GM18526 (cell line): ENCODE measurements at regions not wholly inside any gene's neighbourhood (a gene's known extent, or its start where the extent isn't known, plus 50 kb on each side); places are given as distances from the start of the nearest gene placed in this dataset.

Experiments used
- POLR2A ChIP-seq: IDR thresholded peaks from 3 replicates; pipeline ENCODE4 v1.6.1; 2011; ENCODE audit not compliant: insufficient read length; ENCODE audit errors: extremely low read depth

DNA sequence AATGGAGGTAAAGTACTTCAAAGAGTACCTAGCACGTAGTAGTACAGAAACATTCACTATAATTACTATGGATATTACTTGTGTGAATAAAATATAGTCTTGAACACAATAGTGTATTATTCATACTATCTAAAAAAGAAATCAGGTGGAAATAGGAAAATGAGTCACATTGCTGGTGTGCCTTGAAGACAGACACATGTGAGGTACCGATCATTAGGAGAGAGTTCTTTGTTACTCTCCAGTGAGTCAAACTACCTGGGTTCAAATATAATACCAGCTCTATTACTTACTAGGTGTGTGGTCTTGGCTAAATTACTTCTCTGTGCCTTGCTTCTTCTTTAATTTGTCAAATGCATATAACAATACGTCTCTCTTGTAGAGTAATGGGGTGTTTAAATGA, 50.8 kb upstream of the BEND6 start:
- TF ChIP-seq POLR2A: no peak

DNA sequence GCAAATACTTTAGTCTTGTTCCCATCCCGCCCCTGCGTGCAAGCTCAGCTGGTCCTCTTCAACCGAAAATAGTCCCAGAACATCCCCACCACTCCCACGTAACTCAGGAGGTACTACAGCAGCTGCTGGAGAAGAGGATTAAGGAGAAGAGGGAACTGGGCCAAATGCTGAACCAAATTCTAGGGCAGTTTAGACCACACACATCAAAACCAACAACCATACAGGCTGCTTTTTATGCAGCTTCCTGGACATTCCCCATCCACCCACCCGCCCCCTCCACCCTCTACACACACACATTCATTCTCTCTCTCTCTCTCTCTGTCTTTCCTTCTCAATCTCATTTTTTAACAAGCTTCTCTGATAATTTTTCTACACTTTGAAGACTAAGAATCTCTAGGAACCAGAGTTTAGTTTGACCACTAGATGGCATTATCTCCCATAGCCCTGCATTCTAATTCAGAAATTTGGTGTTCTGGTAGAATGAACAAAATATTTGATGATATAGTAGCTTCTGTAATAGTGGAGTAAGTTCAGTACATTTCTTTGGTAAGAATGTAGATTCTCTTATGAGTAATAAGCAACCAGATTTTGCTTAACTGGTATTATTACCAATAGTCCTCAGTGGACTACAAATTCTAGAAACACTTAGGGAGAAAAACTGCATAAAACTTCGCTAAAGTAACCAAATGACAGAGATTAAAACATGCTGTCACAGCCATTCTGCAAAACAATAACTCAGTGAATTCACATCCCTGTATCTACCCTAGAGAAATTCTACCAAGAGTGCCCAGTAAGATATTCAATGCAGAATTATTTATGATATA, 52.1 kb upstream of the BEND6 start:
- no peak for TF ChIP-seq POLR2A

DNA sequence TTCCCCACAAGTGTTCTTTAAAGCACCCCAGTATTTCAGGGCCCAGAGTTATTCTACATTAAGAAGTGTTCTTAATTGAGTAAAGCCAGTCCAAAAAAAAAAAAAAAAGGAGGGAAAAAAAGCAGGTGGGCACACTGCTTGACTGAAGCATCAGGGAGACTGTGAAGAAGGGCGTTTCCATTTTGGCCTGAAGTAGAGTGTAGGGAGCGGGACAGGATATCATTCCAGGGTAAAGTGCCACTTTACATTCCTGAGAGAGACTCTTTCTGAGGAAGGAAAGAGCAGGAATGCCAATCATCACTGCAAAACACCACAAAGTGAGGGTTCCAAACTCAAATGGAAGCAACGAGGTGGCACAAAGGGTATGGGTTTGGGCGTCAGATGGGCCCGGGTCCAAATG, 54.1 kb upstream of the BEND6 start:
- no peak for TF ChIP-seq POLR2A

DNA sequence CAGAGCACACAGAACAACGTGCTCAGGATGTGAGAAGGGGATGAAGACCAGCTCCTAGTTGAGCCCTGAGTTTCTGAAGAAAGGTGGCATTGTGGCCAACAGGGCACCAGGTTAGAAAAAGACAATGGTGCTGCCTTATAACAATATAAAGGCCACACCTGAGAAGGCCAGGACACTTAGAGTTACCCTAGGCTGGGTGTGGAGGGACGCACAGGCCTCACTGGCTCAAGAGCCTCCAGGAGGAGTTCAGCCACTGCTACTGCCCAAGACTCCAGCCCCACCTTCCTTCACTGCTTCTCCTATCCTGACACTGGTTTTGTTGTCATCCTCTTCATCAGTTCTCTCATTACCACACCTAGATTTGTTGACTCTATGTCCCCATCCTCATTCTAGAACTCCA, 55.2 kb upstream of the BEND6 start:
- no peak for TF ChIP-seq POLR2A

DNA sequence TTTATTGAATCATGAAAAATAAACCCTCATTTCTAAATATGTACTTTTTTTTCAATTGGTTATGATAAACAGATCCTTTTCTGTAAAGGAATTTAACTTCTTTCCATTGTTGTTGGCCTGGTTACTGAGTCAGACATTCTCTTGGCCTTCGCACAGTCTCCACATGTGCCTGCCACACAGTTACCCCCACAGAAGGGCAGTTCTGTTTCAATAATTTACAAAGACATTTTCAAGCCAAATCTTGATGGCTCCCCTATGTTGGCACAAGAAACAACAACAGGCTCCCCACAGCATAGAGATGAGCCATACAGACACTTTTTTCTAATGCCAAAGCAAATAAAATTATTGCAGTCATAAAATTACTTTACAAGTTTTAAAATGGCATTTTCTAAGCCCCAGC, 55.6 kb upstream of the BEND6 start:
- no peak for TF ChIP-seq POLR2A

DNA sequence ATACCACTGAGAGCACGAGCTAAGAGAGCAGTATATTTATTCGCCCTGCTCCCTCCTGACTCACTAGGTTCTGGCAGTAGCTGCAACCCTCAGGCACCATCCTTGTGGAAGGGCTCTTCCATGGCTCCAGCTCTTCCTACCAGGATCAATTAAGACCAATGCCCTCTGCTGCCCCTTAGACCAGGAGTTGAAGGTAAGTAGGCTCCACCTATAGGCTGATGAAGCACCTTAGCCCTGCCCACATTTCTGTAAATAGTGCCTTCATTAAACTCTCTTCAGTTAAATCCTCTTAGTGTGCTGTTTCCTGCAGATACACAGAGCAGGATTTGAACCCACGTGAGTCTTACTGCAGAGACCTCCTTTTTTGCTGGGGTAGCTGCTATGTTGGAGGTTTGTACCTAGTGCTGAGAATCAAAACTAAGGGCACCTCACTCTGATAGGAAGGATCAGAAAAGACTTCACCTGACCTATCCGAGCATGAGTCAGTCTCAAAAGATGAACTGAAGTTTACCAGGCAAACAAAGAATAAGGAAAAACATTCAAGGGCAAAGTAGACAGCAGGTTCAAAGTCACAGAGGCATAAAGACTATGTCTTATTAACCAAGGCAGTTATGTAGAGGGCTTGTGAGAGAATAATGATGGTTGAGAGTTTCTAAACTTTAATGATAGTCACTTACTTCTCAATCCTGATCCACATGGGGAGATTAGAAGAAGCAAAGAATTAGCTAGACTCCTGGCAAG, 56.9 kb upstream of the BEND6 start:
- TF ChIP-seq POLR2A: no peak

DNA sequence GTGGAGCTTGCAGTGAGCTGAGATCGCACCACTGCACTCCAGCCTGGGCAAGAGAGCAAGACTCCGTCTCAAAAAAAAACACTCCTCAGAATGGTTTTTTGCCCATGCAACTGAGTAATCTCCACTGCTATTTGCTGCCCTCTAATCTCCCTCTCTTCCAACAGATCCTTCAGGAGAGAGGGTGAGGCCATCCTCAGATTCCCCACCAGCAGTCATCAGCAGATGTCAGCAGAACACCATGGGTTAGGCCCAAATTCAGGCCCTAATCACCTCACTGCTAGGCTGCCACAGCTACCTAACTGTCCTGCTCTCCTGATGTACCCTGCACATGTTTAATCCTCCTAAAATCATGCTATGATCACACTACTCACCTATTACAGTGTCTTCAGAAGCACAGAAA, 63.2 kb upstream of the BEND6 start:
- no peak for TF ChIP-seq POLR2A

DNA sequence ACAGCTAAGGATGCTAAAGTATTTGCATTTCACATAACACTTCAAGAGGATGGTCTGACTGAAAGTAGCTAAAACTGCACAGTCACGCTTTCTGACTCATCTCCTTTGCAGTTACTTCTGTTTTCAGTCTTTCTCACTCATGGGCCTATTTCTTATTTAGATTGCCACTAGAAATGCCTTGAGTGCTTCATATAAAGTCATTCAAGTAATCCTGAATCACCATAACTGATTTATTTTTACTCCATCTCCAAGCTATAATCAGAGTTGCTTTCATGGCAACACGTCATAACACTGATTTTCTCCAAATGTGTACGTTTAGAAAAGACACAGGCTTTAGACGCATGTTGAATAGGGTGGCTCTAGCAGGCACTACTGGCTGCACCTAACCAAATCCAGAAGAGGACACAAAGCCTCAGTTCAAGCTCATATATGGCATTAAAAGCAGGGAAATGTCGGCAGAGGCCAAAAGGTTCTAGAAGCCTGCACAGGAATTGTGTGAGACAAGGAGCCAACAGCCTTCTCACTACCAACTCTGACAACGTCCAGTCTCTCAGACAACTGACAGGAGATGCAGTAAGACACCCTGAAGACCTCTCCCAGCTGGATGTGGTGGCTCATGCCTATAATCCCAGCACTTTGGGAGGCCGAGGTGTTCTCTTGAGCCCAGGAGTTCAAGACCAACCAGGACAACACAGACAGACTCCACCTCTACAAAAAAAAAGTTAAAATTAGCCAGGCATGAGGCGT, 64.1 kb upstream of the BEND6 start:
- TF ChIP-seq POLR2A: no peak

DNA sequence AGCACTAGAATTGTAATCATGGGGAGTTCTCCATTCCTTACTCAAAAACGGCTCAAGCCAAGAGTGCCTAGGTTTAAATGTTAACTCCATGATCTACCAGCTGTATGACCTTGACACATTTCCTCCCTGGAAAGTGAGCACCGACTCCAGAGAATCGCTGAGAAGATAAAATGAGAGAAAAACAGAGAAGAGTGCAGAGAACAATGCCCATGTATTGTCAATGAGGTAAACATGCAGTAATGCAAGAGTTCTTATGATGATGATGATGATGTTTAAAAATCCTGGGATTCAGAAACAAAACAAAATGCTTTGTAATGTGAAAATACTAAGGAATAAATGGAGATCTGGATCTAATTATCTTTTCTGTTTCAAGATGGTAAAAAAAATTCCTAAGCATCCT, 64.8 kb upstream of the BEND6 start:
- no peak for TF ChIP-seq POLR2A

DNA sequence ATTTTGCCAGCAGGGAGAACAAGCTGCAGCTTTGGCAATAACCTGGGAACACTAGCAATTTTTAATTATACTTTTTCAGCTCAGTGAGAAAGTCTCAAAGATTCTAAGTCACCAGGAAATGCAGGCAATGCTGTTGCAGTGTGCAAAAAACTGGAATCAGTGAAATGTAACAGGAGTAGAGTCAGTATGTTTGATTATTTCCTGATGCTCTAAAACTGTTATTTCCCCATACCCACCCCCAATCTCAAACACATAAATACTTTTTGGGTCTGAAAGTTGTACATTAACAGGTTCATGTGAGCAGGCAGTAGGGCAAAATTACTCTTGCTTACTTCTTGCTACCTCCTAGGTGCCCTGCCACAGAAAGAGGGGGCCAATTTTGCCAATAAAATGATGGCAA, 65.4 kb upstream of the BEND6 start:
- no peak for TF ChIP-seq POLR2A

DNA sequence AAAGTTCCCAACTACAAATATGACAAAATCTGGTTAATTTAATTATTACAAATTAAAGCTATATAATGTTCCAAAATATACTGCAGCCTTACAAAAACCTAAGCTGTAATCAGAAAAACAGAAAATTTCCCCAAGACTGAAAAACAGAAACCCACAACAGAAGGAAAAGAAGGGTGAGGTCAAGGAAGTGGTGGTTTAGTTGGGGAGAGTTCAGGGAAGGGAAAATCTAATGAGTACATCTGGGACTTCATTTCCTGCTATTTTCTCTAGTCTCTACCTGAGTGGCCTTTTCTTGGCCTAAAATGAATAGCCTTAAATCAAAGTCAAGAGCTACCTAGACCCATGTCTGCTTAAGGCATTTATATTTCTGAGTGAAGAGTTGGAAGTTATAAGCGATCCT, 66.2 kb upstream of the BEND6 start:
- TF ChIP-seq POLR2A: no peak

DNA sequence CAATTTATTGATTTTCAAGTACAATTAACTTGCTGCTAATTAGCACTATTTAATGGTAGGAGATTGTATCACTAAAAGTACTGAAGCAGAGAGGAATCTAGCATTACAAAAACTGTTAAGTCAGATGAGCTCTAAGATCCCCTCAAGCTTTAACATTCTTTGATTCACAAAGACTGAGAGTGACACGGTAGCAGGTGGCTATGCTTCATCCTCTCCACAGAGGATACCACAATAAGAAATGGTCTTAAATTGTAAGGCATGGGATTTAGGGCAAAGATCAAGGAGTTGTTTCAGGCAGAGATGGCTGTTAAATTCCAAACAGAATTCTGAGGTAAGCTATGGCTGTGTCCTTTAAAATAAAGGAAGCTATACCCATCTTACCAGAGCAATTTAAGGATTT, 67.8 kb upstream of the BEND6 start:
- TF ChIP-seq POLR2A: no peak

DNA sequence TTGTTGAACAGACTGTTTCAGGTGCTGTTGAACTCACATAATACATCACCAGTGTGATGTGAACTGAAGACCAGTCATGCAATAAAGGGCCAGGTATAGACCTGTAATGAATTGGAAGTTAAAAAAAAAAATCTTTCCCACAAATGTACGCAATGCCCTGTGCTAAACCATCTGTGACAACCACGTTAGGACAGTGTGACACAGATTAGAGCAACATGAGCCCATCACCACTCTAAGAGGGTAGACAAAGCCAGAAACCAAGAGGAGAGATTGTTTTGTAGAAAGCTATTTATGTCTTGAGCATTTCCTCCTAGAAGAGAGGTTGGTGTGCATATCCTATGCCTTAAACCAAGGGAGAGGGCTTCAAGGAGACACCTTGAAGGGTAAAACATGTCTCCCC, 77.0 kb upstream of the BEND6 start:
- no peak for TF ChIP-seq POLR2A

DNA sequence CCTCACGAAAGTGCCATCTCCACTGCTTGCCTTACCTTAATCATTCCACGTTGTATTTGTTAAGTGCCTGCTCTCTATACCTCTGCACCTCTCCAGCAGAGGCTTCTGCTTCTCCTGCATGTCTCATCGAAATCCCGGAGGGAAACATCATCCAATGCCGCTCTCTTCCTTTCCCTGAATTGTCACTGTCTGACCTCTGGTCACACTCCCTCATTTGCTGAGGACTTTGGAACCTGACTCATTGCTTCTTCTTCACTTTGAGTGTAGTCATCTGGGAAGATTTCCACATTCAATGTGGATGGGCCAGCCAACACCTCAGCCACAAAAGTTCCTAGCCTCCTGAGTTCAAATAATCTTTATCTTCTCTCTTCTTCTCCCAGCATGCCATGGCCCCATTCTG, 78.9 kb upstream of the BEND6 start:
- TF ChIP-seq POLR2A: no peak

DNA sequence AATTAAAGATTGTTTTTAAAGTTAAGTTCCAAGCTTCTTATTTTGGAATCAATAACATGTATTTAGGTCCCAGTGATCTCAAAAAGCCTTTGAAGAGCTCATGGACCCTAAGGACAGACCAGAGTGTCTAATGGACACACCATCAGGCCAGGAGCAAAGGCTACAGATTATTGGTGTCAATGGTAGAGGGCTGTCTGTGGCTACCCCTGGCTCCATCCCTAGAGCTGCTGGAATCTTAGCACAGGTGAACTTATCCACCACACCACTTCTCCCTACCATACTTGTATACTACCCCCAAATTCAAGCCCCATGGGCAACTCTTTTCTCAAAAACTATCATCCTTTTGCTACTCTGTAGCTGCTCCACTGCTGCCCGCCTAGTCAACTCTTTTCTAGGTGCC, 79.4 kb upstream of the BEND6 start:
- no peak for TF ChIP-seq POLR2A

DNA sequence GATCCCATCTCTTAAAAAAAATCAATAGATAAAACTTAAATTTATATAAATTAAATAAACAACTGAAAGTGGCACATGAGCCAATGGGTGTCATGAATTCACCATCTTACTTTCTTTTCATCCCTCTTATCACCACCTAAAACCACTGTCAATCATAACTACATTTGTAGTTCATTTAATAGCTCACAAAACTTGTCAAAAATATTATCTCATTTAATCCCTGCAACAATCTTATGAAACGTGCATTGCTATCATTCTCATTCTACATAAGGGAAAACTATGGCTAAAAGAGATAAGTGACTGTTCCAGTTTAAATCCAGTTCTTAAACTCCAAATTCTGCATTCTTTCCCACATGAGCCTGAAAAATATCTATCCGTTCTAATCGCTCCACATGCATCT, 80.6 kb upstream of the BEND6 start:
- TF ChIP-seq POLR2A: no peak
